Caki2 (cell line): ENCODE measurements at regions not wholly inside any gene's neighbourhood (a gene's known extent, or its start where the extent isn't known, plus 50 kb on each side); places are given as distances from the start of the nearest gene placed in this dataset.

Experiments
- DNase-seq: peaks from one replicate; pipeline ENCODE4 v3.0.0-alpha.2; 2015; ENCODE audit warnings: low read depth
- in situ Hi-C: cut with HindIII; loops from 2 replicates; pipeline ENCODE4 v1.10.0; 2016; ENCODE audit warnings: low sequenced_read_pairs, low pct_unique_long_range_greater_than_20kb, mixed read lengths

DNA sequence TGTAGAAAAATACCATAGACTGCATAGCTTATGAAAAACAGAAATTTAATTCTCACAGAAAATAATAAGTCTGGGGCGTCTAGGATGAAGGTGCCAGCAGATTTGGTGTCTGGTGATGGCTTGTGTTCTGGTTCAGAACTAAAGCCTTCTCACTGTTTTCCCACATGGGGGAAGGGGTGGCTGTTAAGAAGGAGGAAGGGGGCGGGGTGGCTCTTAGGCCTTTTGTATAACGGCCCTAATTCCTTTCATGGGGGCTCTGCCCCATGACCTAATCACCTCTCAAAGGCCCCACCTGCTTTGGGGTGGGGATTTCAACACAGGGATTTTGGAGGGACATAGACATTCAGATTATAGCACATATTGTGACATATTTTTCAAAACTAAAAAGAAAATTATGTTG, 173.2 kb upstream of the TECRL start:
- in situ Hi-C loops: no loop called here
- no peak for DNase-seq

DNA sequence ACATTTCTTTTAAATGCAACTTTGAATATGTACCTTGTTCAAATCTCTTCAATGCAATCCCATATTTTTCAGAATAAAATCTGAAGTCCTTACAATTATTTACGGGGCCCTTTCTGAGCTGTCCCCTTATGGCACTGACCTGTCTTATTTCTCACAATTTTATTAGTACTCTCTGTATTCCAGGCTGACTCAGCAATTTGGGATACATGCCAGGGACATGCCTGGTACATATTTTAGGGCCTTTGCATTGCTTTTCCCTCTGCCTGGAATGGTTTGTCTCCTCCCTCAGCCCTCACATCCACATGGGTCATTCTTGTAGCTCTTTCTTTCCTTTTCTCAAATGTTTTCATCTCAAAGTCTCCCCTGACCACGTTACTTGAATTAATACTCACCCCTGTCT, 172.2 kb upstream of the TECRL start:
- no peak for DNase-seq
- in situ Hi-C loops: no loop called here

DNA sequence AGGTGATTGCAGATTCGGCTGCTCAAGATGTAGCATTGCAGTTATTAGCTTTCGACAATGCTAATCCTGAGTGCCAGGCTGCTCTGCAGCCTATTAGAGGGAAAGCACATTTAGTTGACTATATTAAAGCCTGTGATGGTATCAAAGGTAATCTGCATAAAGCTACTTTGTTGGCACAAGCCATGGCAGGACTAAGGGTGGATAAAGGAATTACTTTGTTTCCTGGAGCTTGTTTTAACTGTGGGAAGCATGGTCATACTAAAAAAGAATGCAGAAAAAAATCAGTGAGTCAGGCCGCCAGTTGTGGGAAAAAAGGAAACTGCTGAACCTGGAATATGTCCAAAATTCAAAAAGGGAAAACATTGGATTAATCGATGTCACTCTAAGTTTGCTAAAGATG, 154.9 kb upstream of the TECRL start:
- in situ Hi-C loops: no loop called here
- no peak for DNase-seq

DNA sequence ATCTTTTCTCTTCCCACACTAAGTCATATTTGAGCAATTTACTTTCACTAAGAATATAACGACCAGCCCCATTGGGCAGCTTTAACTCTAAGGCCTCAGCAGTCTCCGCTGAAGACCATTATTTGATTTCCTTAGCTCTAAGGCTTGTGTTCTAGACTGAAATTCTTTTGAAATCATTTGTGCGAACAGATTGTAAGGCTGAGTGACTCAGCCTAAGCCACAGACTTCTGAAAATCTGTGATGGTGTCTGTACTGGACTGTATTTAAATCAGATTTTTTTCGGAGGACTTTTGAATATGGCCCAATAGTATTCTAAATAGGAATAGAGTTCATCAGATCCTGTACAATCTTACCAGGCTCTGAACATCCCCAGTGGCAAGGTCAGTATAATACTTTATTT, 150.3 kb upstream of the TECRL start:
- in situ Hi-C loops: no loop called here
- DNase-seq: no peak

DNA sequence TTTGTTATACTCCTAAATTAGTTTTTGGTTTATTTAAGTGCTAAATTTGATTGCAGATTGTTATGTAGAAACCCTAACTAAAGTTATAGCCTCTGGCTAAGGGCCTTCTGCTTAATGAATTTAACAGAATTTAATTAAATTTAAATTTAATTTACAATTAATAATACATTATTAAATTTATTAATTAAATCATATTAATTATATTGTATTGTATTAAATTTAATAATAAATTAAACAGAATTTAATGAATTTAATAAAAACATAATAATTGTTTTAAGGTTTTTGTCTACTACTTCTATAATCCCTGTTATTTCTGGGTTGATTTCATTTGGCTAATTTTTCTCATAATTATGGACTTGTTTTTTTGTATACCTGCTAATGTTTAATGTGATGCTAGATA, 141.9 kb upstream of the TECRL start:
- no peak for DNase-seq
- in situ Hi-C loops: no loop called here

DNA sequence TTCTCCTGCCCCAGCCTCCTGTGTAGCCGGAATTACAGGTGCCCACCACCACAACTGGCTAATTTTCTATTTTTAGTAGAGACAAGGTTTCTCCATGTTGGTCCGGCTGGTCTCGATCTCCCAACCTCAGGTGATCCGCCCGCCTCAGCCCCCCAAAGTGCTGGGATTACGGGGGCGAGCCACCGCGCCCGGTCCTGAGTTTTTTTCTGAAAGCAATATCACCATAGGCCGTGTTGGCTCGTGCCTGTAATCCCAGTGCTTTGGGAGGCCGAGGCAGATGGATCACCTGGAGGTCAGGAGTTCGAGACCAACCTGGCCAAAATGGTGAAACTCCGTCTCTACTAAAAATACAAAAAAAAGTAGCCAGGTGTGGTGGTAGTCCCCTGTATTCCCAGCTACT, 136.3 kb upstream of the TECRL start:
- in situ Hi-C loops: no loop called here

DNA sequence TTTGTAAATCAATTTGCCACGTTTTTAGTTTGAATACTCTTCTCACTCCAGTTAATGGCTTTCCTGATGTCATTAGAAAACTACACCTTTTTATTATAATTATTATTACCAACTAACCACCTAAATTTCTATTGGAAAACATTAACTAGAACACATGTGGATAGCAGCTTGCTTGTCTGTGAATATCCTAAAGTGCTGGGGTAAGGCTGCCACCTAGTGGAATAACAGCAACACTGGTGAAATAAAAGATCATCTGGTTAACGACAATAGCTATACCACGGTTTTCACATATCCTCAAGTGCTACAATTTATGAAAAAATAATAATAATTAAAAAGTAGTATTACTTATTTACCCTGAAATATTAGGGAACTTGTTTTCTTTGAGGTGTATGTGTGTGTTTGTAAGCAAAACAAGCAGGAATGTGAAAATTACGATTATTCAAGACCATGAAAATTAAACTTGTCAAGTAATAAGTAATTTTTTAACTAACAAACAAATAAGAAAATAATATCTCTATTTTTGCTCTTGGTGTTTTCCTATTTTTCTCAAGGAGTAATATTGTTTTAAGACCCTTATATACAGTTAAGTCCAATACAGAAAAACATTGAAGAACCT, 130.1 kb upstream of the TECRL start:
- in situ Hi-C loops: no loop called here
- peak; percentile 7 for DNase-seq

More for the DNA sequence above, 136.3 kb upstream of the TECRL start:
- no peak for DNase-seq

DNA sequence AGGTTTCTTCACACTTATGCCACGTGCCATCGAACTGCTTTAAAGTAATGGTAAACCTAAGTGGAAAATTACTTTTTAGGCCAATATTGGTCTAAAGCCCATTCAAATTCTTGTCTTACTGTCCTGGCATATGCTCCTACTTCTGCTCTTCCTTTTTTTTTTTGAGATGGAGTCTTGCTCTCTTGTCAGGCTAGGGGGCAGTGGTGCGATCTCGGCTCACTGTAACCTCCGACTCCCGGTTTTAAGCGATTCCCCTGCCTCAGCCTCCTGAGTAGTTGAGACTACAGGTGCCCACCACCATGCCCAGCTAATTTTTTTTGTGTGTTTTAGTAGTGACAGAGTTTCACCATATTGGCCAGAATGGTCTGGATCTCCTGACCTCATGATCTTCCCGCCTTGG, 129.0 kb upstream of the TECRL start:
- in situ Hi-C loops: no loop called here
- no peak for DNase-seq

DNA sequence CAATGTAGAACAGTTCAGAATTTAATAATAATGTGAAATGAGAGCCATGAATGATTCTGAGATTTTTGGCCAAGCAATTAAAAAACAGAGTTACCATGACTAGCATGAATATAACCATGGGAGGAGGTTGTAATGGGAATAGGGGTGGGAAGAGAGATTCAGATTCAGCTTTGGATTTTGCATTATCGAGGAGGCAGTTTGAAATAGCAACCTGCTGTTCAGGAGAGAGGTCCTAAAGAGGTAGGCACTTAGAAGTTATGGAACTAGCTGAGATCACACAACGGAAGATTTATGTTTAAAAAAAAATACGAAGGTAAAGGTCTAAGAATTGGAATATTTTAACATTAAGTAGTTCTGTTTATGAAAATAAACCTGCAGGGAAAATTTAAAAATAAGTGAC, 124.4 kb upstream of the TECRL start:
- in situ Hi-C loops: no loop called here

DNA sequence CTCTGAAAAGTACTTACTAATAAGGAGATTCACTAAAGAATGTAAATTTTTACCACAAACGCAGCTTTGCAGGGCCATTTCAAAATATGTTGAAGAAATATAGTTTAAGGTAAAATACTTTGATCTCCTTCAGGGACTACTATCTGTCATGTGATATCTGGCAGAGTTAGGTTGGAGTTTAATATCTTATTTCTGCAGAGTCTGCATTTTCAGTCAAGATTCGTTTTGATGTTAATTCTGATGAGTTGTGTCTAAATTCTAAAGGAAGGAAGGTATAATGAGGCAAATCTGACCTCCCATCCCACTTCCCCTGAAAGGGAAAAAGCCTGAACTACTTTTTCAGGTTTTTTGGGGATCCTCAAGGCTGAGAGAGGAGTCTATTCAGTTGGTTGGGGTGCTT, 123.9 kb upstream of the TECRL start:
- in situ Hi-C loops: no loop called here
- DNase-seq: no peak

More for the DNA sequence above, 124.4 kb upstream of the TECRL start:
- no peak for DNase-seq

DNA sequence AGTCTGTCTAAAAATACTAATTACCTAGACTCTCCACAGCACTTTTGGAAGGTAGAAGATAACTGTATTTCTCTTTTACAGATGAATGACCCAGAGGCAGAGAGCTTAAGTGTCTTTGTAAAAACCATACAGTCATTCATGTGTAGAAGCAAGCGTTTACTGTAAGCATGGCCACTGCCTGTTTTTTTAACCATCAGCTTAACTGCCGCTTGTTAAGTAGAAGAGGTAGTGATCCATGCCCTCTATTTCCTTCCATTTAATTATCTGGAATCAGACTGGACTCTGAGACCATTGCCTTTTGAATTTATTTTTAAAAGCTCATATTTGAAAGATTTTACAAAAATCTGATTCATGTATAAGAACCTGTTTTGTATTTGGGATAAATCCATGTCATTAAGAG, 111.2 kb upstream of the TECRL start:
- in situ Hi-C loops: no loop called here
- no peak for DNase-seq

DNA sequence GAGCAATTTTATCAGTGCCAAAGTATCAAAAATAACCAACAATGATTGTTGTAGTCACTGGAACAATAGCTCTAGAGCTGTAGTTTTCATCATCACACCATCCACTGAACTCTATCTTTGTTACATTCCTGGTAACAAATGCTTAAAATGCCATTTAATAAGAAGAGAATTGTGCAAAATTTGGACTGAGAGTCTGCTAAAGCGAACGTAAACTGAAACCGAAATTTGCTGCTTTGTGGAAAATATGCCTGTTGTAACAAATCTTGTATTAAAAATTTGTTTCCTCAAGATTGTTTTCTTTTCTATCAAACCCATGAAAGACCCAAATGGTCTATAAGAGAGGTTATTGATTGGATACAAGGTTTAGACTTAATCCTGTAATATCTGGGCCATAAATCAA, 109.3 kb upstream of the TECRL start:
- in situ Hi-C loops: no loop called here
- DNase-seq: no peak

DNA sequence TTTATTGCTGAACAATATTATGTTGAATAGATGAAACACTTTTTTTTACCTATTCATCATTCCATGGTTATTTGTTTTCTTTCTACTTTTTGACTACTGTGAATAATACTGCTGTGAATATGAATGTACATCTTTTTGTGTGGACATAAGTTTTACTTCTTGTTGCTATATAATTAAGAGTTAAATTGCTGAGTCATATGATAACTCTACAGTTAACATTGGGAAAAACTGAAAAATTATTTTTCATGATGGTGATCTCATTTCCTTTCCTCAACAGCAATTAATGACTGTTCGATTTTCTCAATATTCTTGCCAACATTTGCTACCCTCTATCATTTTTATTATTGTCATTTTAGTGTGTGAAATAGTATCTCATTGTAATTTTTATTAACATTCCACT, 106.9 kb upstream of the TECRL start:
- in situ Hi-C loops: no loop called here
- no peak for DNase-seq

DNA sequence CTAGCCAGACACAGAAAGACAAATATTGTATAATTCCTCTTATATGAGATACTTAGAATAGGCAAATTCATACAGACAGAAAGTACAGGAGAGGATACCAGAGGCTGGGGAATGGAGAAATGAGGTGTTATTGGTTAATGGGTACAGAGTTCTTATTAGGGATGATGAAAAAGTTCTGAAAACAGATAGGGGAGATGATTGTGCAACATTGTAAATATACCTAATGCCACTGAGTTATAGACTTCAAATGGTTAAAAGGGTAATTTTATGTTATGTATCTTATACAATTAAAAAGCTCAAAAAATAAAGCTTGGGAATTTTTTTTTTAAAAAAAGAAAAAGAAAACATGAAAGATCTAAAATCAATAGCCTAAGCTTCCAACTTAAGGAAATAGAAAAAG, 98.8 kb upstream of the TECRL start:
- no peak for DNase-seq
- in situ Hi-C loops: no loop called here

DNA sequence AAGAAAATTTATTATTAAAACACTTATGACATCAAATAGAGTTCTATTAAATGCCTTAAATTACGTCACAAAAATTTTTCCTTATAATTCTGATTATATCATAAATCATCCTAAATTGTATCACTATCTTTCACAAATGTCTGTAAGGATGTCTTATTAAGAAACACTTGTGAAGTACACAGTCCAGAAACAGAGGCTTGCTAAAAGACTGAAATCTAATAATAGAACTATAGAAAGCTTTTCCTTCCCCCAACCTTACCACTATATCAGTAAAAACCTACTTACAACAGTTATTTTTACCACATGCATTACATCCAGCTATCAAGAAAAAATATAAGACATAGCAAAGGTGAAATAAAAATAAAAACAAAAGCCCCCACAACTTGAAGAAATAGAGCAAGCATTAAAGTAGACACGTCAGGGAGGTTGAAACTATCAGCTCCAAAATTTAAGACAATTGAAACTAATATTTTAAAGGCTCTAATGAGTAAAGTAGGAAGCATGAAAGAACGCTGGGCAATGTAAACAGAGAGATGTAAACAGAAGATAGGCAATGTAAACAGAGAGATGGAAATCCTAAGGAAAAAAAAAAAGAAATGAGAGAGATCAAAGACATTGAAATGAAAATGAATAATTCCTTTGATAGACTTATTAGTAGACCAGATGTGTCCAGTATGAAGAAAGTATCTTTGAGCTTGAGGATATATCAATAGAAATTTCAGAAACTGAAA, 94.9 kb upstream of the TECRL start:
- no peak for DNase-seq
- in situ Hi-C loops: no loop called here

DNA sequence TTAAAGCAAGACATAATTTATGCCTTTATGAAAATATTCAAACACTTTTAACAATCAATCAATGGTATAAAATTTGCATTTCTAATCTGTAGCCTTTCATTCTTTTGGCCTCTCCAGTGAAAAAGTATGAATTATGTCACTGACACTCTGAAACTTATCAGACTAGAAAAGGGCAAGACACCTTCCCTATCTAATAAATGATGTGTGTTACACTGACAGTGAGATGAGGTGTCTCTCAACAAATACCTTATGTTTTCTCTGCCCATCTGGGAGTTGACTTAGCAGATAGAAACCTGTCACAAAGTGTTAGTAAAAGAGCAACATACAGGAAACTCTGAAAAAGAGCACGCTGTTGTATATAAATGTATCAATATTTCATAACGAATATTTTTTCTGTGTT, 94.2 kb upstream of the TECRL start:
- in situ Hi-C loops: no loop called here
- no peak for DNase-seq

DNA sequence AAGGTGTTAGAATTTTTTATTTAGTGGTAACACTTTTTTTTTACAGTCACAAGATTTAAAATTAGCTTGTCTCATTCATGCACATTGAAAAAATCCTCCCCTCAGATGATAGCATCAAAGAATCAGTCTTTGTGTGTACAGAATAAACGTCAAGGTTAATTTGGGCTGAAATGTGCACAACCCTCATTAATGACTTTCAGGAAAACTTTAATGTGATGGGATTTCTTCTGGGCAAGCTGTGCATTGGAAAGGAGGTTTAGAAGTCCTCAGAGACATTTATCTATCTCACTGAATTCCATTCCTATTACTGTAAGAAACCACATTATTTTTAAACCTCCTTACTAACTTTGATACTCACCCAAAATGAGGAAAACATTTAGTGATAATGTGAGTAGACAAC, 88.2 kb upstream of the TECRL start:
- DNase-seq: no peak
- in situ Hi-C loops: no loop called here

DNA sequence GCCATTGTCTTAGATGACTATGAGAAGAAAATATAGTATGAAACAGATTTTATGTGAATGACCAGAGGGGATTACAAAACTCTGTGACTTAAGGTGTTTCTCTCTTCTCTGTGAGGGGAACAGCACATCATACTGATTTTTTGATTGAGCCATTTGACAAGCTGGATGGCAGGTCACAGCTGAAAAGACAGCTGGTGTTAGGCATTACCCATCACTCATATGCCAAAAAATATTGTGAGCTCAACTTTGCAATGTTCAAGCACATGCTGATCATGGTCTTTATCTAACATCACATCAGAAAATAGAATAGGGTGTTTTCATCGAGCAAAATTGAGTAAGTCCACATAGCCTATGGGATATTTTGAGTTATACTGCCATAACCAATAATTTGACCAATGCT, 86.7 kb upstream of the TECRL start:
- no peak for DNase-seq
- in situ Hi-C loops: no loop called here

DNA sequence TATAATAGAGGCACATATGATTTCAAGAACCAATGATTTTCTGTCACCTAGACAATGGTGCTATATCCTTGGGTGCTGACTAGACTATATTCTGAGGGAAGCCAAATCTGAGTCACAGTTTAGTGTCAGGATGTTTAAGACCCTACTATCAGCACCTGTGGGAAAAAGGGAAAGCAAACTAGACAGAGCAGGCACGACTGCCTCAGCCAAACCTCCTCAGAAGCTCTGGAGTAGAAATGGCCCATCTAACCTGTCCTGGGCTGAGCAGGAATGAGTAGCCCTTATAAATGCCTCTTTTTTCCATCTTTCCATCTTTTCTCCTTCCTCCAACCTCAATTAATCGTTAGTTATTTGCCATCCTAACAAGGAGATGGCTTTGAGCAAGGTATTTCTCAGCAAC, 80.4 kb upstream of the TECRL start:
- DNase-seq: no peak
- in situ Hi-C loops: no loop called here

DNA sequence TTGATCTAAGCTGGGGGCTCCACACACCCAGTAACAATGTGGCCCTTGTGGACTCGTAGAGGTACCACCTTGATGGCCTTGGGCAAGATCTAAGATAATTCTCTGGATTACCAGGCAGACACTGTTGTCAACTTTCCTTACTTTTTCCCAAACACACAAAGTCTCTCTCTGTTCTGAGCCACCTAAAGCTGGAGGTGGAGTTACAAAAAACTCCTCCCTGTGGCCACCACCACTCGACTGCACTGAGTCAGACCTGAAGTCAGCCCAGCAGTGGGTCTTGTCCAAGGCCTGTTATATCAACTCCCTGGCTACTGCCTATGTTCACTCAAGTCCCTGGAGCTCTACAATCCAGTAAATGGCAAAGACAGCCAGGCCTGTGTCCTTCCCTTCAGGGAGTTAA, 70.1 kb upstream of the TECRL start:
- no peak for DNase-seq
- in situ Hi-C loops: no loop called here
